ENCODE measurements at regions not wholly inside any gene's neighbourhood (a gene's known extent, or its start where the extent isn't known, plus 50 kb on each side); places are given as distances from the start of the nearest gene placed in this dataset.

DNA sequence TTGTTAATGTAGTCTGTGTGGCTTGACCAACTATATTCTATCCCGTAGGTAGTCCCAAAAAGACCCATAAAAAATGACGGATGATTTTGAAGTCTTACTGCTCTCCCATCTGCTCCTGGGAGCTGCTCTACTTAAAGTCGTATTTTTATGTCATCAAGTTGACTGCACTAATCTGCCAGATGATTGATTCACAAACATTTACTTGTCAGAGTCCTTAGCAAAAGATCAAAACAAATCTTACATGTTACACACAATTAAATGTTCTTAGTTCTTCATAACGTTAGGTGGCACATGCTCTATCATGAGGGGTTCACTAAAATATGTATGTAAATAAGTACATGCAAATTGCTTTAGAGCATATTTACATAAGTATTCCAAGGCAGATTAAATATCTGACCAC, 498.3 kb upstream of the LRRTM4 start:
- no peak for DNase-seq (ENCODE audit: low spot score)
- in situ Hi-C loops (cut with MboI; ENCODE audit: low sequenced_read_pairs, unreplicated experiment) = no loop called here
- TF ChIP-seq, protein P1, sequence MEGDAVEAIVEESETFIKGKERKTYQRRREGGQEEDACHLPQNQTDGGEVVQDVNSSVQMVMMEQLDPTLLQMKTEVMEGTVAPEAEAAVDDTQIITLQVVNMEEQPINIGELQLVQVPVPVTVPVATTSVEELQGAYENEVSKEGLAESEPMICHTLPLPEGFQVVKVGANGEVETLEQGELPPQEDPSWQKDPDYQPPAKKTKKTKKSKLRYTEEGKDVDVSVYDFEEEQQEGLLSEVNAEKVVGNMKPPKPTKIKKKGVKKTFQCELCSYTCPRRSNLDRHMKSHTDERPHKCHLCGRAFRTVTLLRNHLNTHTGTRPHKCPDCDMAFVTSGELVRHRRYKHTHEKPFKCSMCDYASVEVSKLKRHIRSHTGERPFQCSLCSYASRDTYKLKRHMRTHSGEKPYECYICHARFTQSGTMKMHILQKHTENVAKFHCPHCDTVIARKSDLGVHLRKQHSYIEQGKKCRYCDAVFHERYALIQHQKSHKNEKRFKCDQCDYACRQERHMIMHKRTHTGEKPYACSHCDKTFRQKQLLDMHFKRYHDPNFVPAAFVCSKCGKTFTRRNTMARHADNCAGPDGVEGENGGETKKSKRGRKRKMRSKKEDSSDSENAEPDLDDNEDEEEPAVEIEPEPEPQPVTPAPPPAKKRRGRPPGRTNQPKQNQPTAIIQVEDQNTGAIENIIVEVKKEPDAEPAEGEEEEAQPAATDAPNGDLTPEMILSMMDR (IDR thresholded peaks at IDR 0.05; ENCODE audit: borderline replicate concordance, control extremely low read depth, extremely low read depth, insufficient read depth, missing control alignments) = no peak

DNA sequence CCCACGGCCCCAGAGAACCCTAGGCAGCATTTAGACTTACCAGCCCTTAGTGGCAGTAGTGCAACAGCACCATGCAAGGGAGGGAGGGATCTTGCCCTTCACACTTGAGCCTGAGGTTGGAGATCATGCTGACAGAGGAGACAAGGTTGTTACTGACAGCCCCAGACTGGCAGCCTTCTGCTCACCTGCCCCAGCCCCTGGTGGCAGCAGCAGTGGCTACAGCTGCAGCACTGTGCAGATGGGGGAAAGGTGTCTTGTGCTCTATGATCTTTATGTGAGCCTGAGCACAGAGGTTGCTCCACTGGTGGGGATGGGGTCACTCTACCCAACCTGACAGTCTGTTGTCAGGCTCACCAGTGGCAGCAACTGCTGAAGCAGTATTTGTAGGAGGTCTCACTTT, 501.2 kb upstream of the LRRTM4 start:
- in situ Hi-C loops (cut with MboI; ENCODE audit: low sequenced_read_pairs, unreplicated experiment) = no loop called here
- no peak for DNase-seq (ENCODE audit: low spot score)
- TF ChIP-seq, protein P1 (IDR thresholded peaks at IDR 0.05; ENCODE audit: borderline replicate concordance, control extremely low read depth, extremely low read depth, insufficient read depth, missing control alignments) = no peak

DNA sequence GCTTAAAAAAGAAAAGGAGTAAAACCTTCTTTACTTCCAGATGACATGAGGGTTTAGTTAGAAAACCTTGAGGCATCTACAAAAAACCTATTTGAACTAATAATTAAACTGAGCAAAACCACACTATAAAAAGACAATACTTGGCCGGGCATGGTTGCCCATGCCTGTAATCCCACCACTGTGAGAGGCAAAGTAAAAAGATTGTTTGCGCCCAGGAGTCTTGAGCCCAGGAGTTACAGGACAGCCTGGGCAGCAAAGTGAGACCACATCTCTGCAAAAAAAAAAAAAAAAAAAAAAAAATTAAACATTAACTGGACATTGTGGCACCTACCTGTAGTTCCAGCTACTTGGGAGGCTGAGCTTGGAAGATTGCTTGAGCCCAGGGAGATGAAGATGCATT, 502.8 kb upstream of the LRRTM4 start:
- DNase-seq (ENCODE audit: low spot score) = no peak
- TF ChIP-seq, protein P1 (IDR thresholded peaks at IDR 0.05; ENCODE audit: borderline replicate concordance, control extremely low read depth, extremely low read depth, insufficient read depth, missing control alignments) = no peak
- in situ Hi-C loops (cut with MboI; ENCODE audit: low sequenced_read_pairs, unreplicated experiment) = no loop called here

DNA sequence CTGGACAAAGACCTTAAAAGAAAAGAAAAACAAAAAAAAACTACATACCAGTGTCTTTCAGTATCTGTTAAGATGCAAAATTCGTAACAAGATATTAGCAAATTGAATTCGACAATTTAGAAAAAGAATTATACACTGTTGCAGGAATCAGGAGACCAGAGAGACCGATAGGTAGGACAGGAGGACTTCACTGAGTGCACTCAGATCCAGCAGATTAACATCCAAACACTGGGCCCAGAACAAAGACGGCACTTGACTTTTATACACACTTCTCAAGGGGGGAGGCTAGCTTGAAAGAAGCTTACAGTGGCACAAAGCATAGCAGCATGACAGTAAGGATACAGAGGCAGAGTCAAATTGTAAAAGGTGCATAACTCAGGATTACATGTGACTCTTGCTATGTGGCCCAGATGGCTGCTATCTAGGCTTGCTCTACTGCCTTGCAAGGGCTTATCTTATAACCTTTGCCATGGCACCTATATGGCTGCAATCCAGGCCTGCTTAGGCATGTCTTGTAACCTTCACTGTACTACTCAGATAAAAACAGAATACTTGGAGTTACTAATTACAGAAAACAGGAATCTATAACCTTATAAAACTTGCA, 507.3 kb upstream of the LRRTM4 start:
- DNase-seq (ENCODE audit: low spot score) = no peak
- in situ Hi-C loops (cut with MboI; ENCODE audit: low sequenced_read_pairs, unreplicated experiment) = no loop called here

DNA sequence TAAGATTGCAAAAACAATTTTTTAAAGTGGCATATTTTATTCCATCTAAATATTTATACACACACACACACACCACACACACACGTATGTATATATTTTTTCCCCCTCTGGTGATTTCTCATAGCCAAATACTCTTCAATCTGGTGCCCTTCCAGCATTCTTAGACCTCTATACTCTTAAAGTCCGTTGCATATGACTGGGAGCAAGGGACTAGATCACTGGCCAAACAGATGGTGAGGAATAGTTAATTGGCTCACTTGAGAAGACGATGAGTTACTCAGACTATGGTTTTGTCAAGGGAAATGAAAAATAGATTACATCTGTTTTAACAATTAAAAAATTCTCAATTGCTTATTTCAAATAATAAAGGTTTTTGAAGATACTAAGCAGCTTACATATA, 512.5 kb upstream of the LRRTM4 start:
- TF ChIP-seq, protein P1 (IDR thresholded peaks at IDR 0.05; ENCODE audit: borderline replicate concordance, control extremely low read depth, extremely low read depth, insufficient read depth, missing control alignments) = no peak

More for the DNA sequence above, 507.3 kb upstream of the LRRTM4 start:
- TF ChIP-seq, protein P1 (IDR thresholded peaks at IDR 0.05; ENCODE audit: borderline replicate concordance, control extremely low read depth, extremely low read depth, insufficient read depth, missing control alignments) = no peak

DNA sequence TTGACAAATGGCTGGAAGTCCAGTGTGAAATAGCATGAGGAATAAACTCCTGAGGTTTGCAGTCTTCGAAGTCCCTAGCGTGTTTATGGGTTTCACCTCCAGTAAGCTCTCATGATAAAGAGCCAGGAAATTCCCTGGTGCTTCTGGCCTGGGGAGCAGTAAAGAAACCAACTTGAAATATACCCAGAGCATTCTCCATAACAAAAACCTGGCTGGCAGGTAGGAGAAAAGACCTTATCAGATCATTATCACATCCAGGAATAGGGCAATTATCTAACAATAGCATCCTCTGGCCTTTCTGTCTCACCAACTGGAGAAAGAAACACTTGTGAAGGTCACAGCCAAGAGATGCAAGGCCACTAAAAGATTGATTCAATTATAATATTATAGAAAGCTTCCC, 513.6 kb upstream of the LRRTM4 start:
- TF ChIP-seq, protein P1 (IDR thresholded peaks at IDR 0.05; ENCODE audit: borderline replicate concordance, control extremely low read depth, extremely low read depth, insufficient read depth, missing control alignments) = no peak
- in situ Hi-C loops (cut with MboI; ENCODE audit: low sequenced_read_pairs, unreplicated experiment) = no loop called here
- DNase-seq (ENCODE audit: low spot score) = no peak

More for the DNA sequence above, 512.5 kb upstream of the LRRTM4 start:
- in situ Hi-C loops (cut with MboI; ENCODE audit: low sequenced_read_pairs, unreplicated experiment) = no loop called here
- DNase-seq (ENCODE audit: low spot score) = no peak

All from GM13976 (cell line).